PC-9 (cell line): ENCODE measurements at regions not wholly inside any gene's neighbourhood (a gene's known extent, or its start where the extent isn't known, plus 50 kb on each side); places are given as distances from the start of the nearest gene placed in this dataset.

Experiments used
- EZH2 ChIP-seq: fragments of 200-600 bp; sonication (generic); IDR thresholded peaks from 2 replicates; pipeline ENCODE4 v1.8.0; 2017; ENCODE audit warnings: antibody characterized with exemption, low read depth
- TF ChIP-seq, protein P1 (sequence below): fragments of 200-600 bp; sonication (generic); conservative IDR thresholded peaks from 2 replicates; pipeline ENCODE4 v1.6.1; 2017; ENCODE audit warnings: mixed run types, antibody characterized with exemption, mild to moderate bottlenecking, moderate library complexity

DNA sequence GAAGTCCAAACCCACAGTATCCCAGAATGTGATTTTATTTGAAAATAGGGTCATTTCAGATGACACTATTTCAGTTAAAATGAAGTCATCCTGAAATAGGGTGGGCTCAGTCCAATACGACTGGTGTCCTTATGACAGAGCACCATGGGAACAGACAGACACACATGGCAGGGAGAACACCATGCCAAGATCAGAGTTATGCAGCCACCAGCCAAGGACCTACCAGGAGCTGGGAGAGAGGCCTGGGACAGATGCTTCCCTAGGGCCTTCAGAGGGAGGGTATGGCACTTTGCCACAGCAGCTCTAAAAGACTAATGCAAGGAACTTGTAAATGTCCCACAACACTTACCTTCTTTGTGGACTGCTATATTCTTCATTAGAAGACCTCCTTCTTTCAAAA lies 226.5 kb downstream of the NEBL start:
- TF ChIP-seq, protein P1, sequence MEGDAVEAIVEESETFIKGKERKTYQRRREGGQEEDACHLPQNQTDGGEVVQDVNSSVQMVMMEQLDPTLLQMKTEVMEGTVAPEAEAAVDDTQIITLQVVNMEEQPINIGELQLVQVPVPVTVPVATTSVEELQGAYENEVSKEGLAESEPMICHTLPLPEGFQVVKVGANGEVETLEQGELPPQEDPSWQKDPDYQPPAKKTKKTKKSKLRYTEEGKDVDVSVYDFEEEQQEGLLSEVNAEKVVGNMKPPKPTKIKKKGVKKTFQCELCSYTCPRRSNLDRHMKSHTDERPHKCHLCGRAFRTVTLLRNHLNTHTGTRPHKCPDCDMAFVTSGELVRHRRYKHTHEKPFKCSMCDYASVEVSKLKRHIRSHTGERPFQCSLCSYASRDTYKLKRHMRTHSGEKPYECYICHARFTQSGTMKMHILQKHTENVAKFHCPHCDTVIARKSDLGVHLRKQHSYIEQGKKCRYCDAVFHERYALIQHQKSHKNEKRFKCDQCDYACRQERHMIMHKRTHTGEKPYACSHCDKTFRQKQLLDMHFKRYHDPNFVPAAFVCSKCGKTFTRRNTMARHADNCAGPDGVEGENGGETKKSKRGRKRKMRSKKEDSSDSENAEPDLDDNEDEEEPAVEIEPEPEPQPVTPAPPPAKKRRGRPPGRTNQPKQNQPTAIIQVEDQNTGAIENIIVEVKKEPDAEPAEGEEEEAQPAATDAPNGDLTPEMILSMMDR = no peak
- no peak for TF ChIP-seq EZH2
